WTC11 (cell line): ENCODE measurements at regions not wholly inside any gene's neighbourhood (a gene's known extent, or its start where the extent isn't known, plus 50 kb on each side); places are given as distances from the start of the nearest gene placed in this dataset.

Experiments used
- CREB1 ChIP-seq: sonication (generic); formaldehyde crosslinking; IDR thresholded peaks from 2 replicates; pipeline ENCODE4 v1.8.0; 2023; ENCODE audit warnings: mild to moderate bottlenecking, missing genetic modification reagents
- CTCF ChIP-seq: fragments of 200-600 bp; IDR thresholded peaks from 2 replicates; pipeline ENCODE4 v1.8.0; 2022; ENCODE audit warnings: antibody characterized with exemption
- FOXP4 ChIP-seq: sonication (generic); formaldehyde crosslinking; IDR thresholded peaks from 2 replicates; pipeline ENCODE4 v1.8.0; 2022; ENCODE audit warnings: mild to moderate bottlenecking, missing genetic modification reagents
- NR1H2 ChIP-seq: sonication (generic); formaldehyde crosslinking; IDR thresholded peaks from 2 replicates; pipeline ENCODE4 v1.9.0; 2021; ENCODE audit warnings: mild to moderate bottlenecking, moderate library complexity, missing genetic modification reagents
- SMAD4 ChIP-seq: sonication (generic); formaldehyde crosslinking; IDR thresholded peaks from 2 replicates; pipeline ENCODE4 v1.8.0; 2022; ENCODE audit warnings: mild to moderate bottlenecking, missing genetic modification reagents
- TP53 ChIP-seq: sonication (generic); formaldehyde crosslinking; IDR thresholded peaks from 2 replicates; pipeline ENCODE4 v1.8.1; 2023; ENCODE audit warnings: mild to moderate bottlenecking, missing genetic modification reagents
- USF2 ChIP-seq: sonication (generic); formaldehyde crosslinking; IDR thresholded peaks from 2 replicates; pipeline ENCODE4 v1.8.1; 2023; ENCODE audit warnings: mild to moderate bottlenecking, missing genetic modification reagents, moderate library complexity

GRCh38 chr21:34305605-34306604 is 57.9 kb upstream of the KCNE2 start:
- TF ChIP-seq SMAD4 (no peak), NR1H2 (CRISPR knock-in tag) (no peak), CTCF (no peak), FOXP4 (CRISPR knock-in tag) (no peak), CREB1 (no peak), TP53 (CRISPR knock-in tag) (no peak), USF2 (CRISPR knock-in tag) (no peak)
